ENCODE measurements at regions not wholly inside any gene's neighbourhood (a gene's known extent, or its start where the extent isn't known, plus 50 kb on each side); places are given as distances from the start of the nearest gene placed in this dataset.

DNA sequence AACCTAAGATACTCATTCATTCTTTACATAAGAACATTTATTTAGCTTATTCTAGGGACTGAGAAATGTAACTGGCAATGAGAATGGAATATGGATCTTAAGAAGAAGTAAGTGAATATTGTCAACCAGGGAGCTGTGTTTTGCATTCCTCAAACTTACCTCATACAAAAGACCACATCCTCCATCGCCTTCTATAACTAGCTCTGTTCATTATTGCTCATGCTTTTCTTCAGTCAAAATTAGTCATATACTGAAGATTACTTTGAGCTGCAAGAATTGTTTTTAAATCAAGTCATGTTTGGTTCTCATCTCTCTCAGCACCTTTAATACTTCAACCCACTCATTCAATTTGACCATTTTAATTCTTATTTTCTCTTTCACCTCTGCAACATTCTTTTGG is 140.3 kb upstream of the RASA1 start:
- no peak overlapping the region for H2BK12ac ChIP-seq (ENCODE audit: low read length)
- no peak overlapping the region for H3K4ac ChIP-seq (ENCODE audit: low read length)
- H3K36me3 ChIP-seq (replicated peaks in 1 of 2; ENCODE audit: control insufficient read depth in 2 of 2, insufficient read depth in 2 of 2, low read length in 2 of 2): no peaks in the 10 kb centered on the region
- no peak for DNase-seq (ENCODE audit: low spot score)
- no peaks in the 10 kb centered on the region for H3K4me1 ChIP-seq (ENCODE audit: control insufficient read depth in 2 of 2, insufficient read depth in 1 of 2, low read depth in 1 of 2, low read length in 2 of 2)
- no peak overlapping the region for H3K9ac ChIP-seq (ENCODE audit: low read depth, low read length, poor library complexity)
- H2BK15ac ChIP-seq (ENCODE audit: low read length): no peak overlapping the region
- H2AK5ac ChIP-seq (ENCODE audit: low read depth, low read length): no peak overlapping the region
- H2AFZ ChIP-seq (ENCODE audit: low read length): no peak overlapping the region
- H3K18ac ChIP-seq (ENCODE audit: low read length): no peak overlapping the region
- no peaks in the 10 kb centered on the region for H3K9me3 ChIP-seq (replicated peaks in 1 of 2; ENCODE audit: control insufficient read depth in 2 of 2, insufficient read depth in 1 of 2, low read depth in 1 of 2, low read length in 2 of 2)
- H3K4me2 ChIP-seq (ENCODE audit: insufficient read depth, low read length, poor library complexity, severe bottlenecking): no peak overlapping the region
- H3K27me3 ChIP-seq (ENCODE audit: control insufficient read depth in 3 of 3, insufficient read depth in 3 of 3, low read depth in 1 of 3, low read length in 3 of 3): no peaks in the 10 kb centered on the region
- H3K79me1 ChIP-seq (ENCODE audit: low read depth, low read length): no peaks in the 10 kb centered on the region
- no peak overlapping the region for H2BK120ac ChIP-seq (ENCODE audit: low read depth, low read length)
- no peak overlapping the region for H2BK5ac ChIP-seq (ENCODE audit: low read length)
- no peak overlapping the region for H3K27ac ChIP-seq (replicated peaks; ENCODE audit: low read length)
- H4K8ac ChIP-seq (ENCODE audit: low read depth, low read length): no peak overlapping the region
- no peak overlapping the region for H4K91ac ChIP-seq (ENCODE audit: low read depth, low read length, poor library complexity)
- H3K23ac ChIP-seq (ENCODE audit: low read depth, low read length, poor library complexity): no peak overlapping the region
- H3K4me3 ChIP-seq (ENCODE audit: low read length in 2 of 2): no peak overlapping the region
- whole genome bisulfite sequencing, 2 donors (ENCODE audit: extremely low coverage in 2 of 2, insufficient read length in 2 of 2, insufficient replicate concordance in 1 of 2): no CpG with 5 or more reads among the region's 1 CpG
- H3K14ac ChIP-seq (ENCODE audit: low read length): no peak overlapping the region

DNA sequence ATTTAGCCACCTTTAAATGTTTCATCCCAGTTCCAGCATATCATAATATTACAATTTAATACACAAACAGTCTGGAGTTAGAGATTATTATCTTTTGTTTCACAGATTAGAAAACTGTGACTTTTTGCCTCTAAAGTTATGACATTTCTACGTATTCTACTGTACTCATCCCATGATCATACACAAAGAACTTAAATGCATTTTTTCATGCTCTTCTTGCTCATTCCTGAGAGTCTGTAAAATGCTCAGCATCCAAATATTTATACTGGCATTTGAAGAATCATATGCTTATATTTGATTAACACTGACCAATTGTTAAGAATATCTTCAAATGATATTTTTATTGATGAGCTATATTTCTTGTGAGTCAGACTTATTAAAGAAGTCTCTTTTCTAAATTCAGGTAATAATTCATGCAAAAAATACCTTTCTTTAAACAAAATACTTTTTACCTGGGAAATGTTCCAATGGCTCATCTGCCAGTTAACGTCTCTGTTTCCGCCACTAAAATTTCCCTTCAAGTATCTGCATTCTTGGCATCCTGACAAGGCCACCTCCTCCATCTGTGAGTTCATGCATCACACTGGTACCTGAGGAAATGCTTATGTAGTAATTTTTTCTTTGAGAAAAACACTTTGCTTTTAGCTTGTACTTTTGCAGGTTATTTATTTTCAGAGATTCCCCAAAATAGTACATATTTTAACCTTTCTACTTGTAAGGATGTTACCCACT is 139.6 kb upstream of the RASA1 start:
- no peak overlapping the region for H3K27ac ChIP-seq (replicated peaks; ENCODE audit: low read length)

DNA sequence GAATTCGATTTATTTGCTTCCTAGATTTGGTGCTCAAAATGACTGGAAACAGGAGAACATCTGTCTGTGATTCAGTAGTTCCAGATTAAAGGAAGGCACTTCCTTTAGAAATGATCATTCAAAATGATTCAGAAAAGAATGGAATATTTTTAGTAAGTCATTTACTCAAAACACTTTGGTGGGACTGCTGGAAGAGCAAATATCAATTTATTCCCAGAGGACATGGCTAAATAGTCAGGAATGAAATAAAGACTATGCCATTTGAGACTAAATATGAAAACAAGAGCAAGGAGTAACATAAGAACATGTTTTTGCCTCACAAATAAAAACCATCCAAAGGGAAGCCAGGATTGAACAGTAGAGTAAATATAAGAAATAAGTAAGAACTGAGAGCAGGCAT is 138.6 kb upstream of the RASA1 start:
- no peak overlapping the region for H3K4me3 ChIP-seq (ENCODE audit: low read length in 2 of 2)
- H3K18ac ChIP-seq (ENCODE audit: low read length): no peak overlapping the region
- no peak overlapping the region for H3K23ac ChIP-seq (ENCODE audit: low read depth, low read length, poor library complexity)
- H3K4me2 ChIP-seq (ENCODE audit: insufficient read depth, low read length, poor library complexity, severe bottlenecking): no peak overlapping the region
- no peak overlapping the region for H3K14ac ChIP-seq (ENCODE audit: low read length)
- H2BK12ac ChIP-seq (ENCODE audit: low read length): no peak overlapping the region
- H4K91ac ChIP-seq (ENCODE audit: low read depth, low read length, poor library complexity): no peak overlapping the region
- no peak overlapping the region for H2AFZ ChIP-seq (ENCODE audit: low read length)
- H2BK15ac ChIP-seq (ENCODE audit: low read length): no peak overlapping the region
- no peak overlapping the region for H2BK120ac ChIP-seq (ENCODE audit: low read depth, low read length)
- no peaks in the 10 kb centered on the region for H3K9me3 ChIP-seq (replicated peaks in 1 of 2; ENCODE audit: control insufficient read depth in 2 of 2, insufficient read depth in 1 of 2, low read depth in 1 of 2, low read length in 2 of 2)
- no peaks in the 10 kb centered on the region for H3K36me3 ChIP-seq (replicated peaks in 1 of 2; ENCODE audit: control insufficient read depth in 2 of 2, insufficient read depth in 2 of 2, low read length in 2 of 2)
- H2AK5ac ChIP-seq (ENCODE audit: low read depth, low read length): no peak overlapping the region
- WGBS, 2 donors (ENCODE audit: extremely low coverage in 2 of 2, insufficient read length in 2 of 2, insufficient replicate concordance in 1 of 2): no CpG with 5 or more reads among the region's 1 CpG
- DNase-seq (ENCODE audit: low spot score): no peak
- no peak overlapping the region for H3K9ac ChIP-seq (ENCODE audit: low read depth, low read length, poor library complexity)
- H4K8ac ChIP-seq (ENCODE audit: low read depth, low read length): no peak overlapping the region
- no peaks in the 10 kb centered on the region for H3K27me3 ChIP-seq (ENCODE audit: control insufficient read depth in 3 of 3, insufficient read depth in 3 of 3, low read depth in 1 of 3, low read length in 3 of 3)
- H3K4ac ChIP-seq (ENCODE audit: low read length): no peak overlapping the region
- no peak overlapping the region for H3K27ac ChIP-seq (replicated peaks; ENCODE audit: low read length)
- no peak overlapping the region for H2BK5ac ChIP-seq (ENCODE audit: low read length)
- H3K79me1 ChIP-seq (ENCODE audit: low read depth, low read length): no peaks in the 10 kb centered on the region
- no peaks in the 10 kb centered on the region for H3K4me1 ChIP-seq (ENCODE audit: control insufficient read depth in 2 of 2, insufficient read depth in 1 of 2, low read depth in 1 of 2, low read length in 2 of 2)

More for the DNA sequence above, 139.6 kb upstream of the RASA1 start:
- H4K8ac ChIP-seq (ENCODE audit: low read depth, low read length): no peak overlapping the region
- no peak overlapping the region for H3K4me2 ChIP-seq (ENCODE audit: insufficient read depth, low read length, poor library complexity, severe bottlenecking)
- no peak overlapping the region for H2BK5ac ChIP-seq (ENCODE audit: low read length)
- no CpG with 5 or more reads among the region's 3 CpGs for WGBS, 2 donors (ENCODE audit: extremely low coverage in 2 of 2, insufficient read length in 2 of 2, insufficient replicate concordance in 1 of 2)
- no peak overlapping the region for H3K18ac ChIP-seq (ENCODE audit: low read length)
- H2BK15ac ChIP-seq (ENCODE audit: low read length): no peak overlapping the region
- H3K4me1 ChIP-seq (ENCODE audit: control insufficient read depth in 2 of 2, insufficient read depth in 1 of 2, low read depth in 1 of 2, low read length in 2 of 2): no peaks in the 10 kb centered on the region
- H3K36me3 ChIP-seq (replicated peaks in 1 of 2; ENCODE audit: control insufficient read depth in 2 of 2, insufficient read depth in 2 of 2, low read length in 2 of 2): no peaks in the 10 kb centered on the region
- no peak overlapping the region for H2BK12ac ChIP-seq (ENCODE audit: low read length)
- no peak overlapping the region for H2BK120ac ChIP-seq (ENCODE audit: low read depth, low read length)
- no peak overlapping the region for H2AK5ac ChIP-seq (ENCODE audit: low read depth, low read length)
- H3K23ac ChIP-seq (ENCODE audit: low read depth, low read length, poor library complexity): no peak overlapping the region
- H3K9ac ChIP-seq (ENCODE audit: low read depth, low read length, poor library complexity): no peak overlapping the region
- no peak for DNase-seq (ENCODE audit: low spot score)
- H3K79me1 ChIP-seq (ENCODE audit: low read depth, low read length): no peaks in the 10 kb centered on the region
- H2AFZ ChIP-seq (ENCODE audit: low read length): no peak overlapping the region
- no peak overlapping the region for H3K4me3 ChIP-seq (ENCODE audit: low read length in 2 of 2)
- no peak overlapping the region for H3K4ac ChIP-seq (ENCODE audit: low read length)
- H3K14ac ChIP-seq (ENCODE audit: low read length): no peak overlapping the region
- no peaks in the 10 kb centered on the region for H3K9me3 ChIP-seq (replicated peaks in 1 of 2; ENCODE audit: control insufficient read depth in 2 of 2, insufficient read depth in 1 of 2, low read depth in 1 of 2, low read length in 2 of 2)
- no peak overlapping the region for H4K91ac ChIP-seq (ENCODE audit: low read depth, low read length, poor library complexity)
- no peaks in the 10 kb centered on the region for H3K27me3 ChIP-seq (ENCODE audit: control insufficient read depth in 3 of 3, insufficient read depth in 3 of 3, low read depth in 1 of 3, low read length in 3 of 3)

DNA sequence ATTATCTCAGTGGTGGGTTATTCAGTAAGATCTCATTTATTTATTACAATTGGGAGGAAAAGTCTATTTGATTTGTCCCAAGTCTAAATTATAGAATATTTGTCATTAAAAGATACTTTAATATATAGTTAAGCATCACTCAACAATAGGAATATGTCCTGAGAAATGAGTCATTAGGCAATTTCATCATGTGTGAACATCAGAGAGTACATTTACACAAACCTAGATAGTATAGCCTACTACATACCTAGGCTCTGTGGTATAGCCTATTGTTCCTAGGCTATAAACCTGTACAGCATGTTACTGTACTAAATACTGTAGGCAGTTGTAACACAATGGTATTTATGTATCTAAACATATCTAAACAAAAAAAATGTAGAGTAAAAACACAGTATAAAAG is 135.0 kb upstream of the RASA1 start:
- no peak overlapping the region for H2BK15ac ChIP-seq (ENCODE audit: low read length)
- no peak overlapping the region for H2BK5ac ChIP-seq (ENCODE audit: low read length)
- H2AK5ac ChIP-seq (ENCODE audit: low read depth, low read length): no peak overlapping the region
- no peak for DNase-seq (ENCODE audit: low spot score)
- H4K8ac ChIP-seq (ENCODE audit: low read depth, low read length): no peak overlapping the region
- H2BK120ac ChIP-seq (ENCODE audit: low read depth, low read length): no peak overlapping the region
- no peak overlapping the region for H3K27ac ChIP-seq (replicated peaks; ENCODE audit: low read length)
- no peak overlapping the region for H3K4ac ChIP-seq (ENCODE audit: low read length)
- H3K36me3 ChIP-seq (replicated peaks in 1 of 2; ENCODE audit: control insufficient read depth in 2 of 2, insufficient read depth in 2 of 2, low read length in 2 of 2): no peaks in the 10 kb centered on the region
- H3K27me3 ChIP-seq (ENCODE audit: control insufficient read depth in 3 of 3, insufficient read depth in 3 of 3, low read depth in 1 of 3, low read length in 3 of 3): no peaks in the 10 kb centered on the region
- H3K4me3 ChIP-seq (ENCODE audit: low read length in 2 of 2): no peak overlapping the region
- H3K79me1 ChIP-seq (ENCODE audit: low read depth, low read length): no peaks in the 10 kb centered on the region
- no peak overlapping the region for H3K9ac ChIP-seq (ENCODE audit: low read depth, low read length, poor library complexity)
- no peak overlapping the region for H3K4me2 ChIP-seq (ENCODE audit: insufficient read depth, low read length, poor library complexity, severe bottlenecking)
- H3K23ac ChIP-seq (ENCODE audit: low read depth, low read length, poor library complexity): no peak overlapping the region
- H3K9me3 ChIP-seq (replicated peaks in 1 of 2; ENCODE audit: control insufficient read depth in 2 of 2, insufficient read depth in 1 of 2, low read depth in 1 of 2, low read length in 2 of 2): no peaks in the 10 kb centered on the region
- no peak overlapping the region for H3K14ac ChIP-seq (ENCODE audit: low read length)
- H2AFZ ChIP-seq (ENCODE audit: low read length): no peak overlapping the region
- no peaks in the 10 kb centered on the region for H3K4me1 ChIP-seq (ENCODE audit: control insufficient read depth in 2 of 2, insufficient read depth in 1 of 2, low read depth in 1 of 2, low read length in 2 of 2)
- no peak overlapping the region for H4K91ac ChIP-seq (ENCODE audit: low read depth, low read length, poor library complexity)
- no peak overlapping the region for H2BK12ac ChIP-seq (ENCODE audit: low read length)
- no peak overlapping the region for H3K18ac ChIP-seq (ENCODE audit: low read length)
